MM.1S (cell line): ENCODE measurements at regions not wholly inside any gene's neighbourhood (a gene's known extent, or its start where the extent isn't known, plus 50 kb on each side); places are given as distances from the start of the nearest gene placed in this dataset.

ENCODE experiments used
- DNase-seq: peaks from one replicate; pipeline ENCODE4 v3.0.0-alpha.2; 2015
- H2AFZ ChIP-seq: fragments of 300-600 bp; sonication (generic); 2 replicates; pipeline ENCODE4 v1.6.0; 2016; ENCODE audit warnings: antibody characterized with exemption, low read length
- H3F3A ChIP-seq: fragments of 300-600 bp; sonication (generic); 2 replicates; pipeline ENCODE4 v1.6.1; 2016; ENCODE audit warnings: mild to moderate bottlenecking, antibody characterized with exemption, low read length, moderate library complexity, mixed read lengths; ENCODE audit not compliant: insufficient read depth
- H3K27ac ChIP-seq: fragments of 300-600 bp; sonication (generic); 2 replicates; pipeline ENCODE4 v1.5.1; 2016; ENCODE audit warnings: mild to moderate bottlenecking, low read length
- H3K27me3 ChIP-seq: fragments of 300-600 bp; sonication (generic); replicated peaks from 2 replicates; pipeline ENCODE4 v1.6.0; 2016; ENCODE audit warnings: low read length; ENCODE audit not compliant: insufficient read depth
- H3K36me3 ChIP-seq: fragments of 300-600 bp; sonication (generic); replicated peaks from 2 replicates; pipeline ENCODE4 v1.6.1; 2016; ENCODE audit warnings: mild to moderate bottlenecking, low read length, mixed read lengths; ENCODE audit not compliant: insufficient read depth
- H3K4me1 ChIP-seq: fragments of 300-600 bp; sonication (generic); 2 replicates; pipeline ENCODE4 v1.6.1; 2016; ENCODE audit warnings: low read length, mixed read lengths
- H3K4me2 ChIP-seq: fragments of 300-600 bp; sonication (generic); 2 replicates; pipeline ENCODE4 v1.6.0; 2016; ENCODE audit warnings: low read depth, low read length
- H3K4me3 ChIP-seq: fragments of 300-600 bp; sonication (generic); 2 replicates; pipeline ENCODE4 v1.5.1; 2016; ENCODE audit warnings: low read length, mixed read lengths
- H3K79me2 ChIP-seq: fragments of 300-600 bp; sonication (generic); 2 replicates; pipeline ENCODE4 v1.6.1; 2016; ENCODE audit warnings: mixed run types, low read length, mixed read lengths
- H3K9ac ChIP-seq: fragments of 300-600 bp; sonication (generic); 2 replicates; pipeline ENCODE4 v1.6.1; 2016; ENCODE audit warnings: low read length, mixed read lengths
- H3K9me2 ChIP-seq: fragments of 300-600 bp; sonication (generic); replicated peaks from 2 replicates; pipeline ENCODE4 v1.6.1; 2016; ENCODE audit warnings: mild to moderate bottlenecking, low read length, mixed read lengths; ENCODE audit not compliant: insufficient read depth
- H3K9me3 ChIP-seq: fragments of 300-600 bp; sonication (generic); replicated peaks from 2 replicates; pipeline ENCODE4 v1.6.1; 2016; ENCODE audit warnings: mild to moderate bottlenecking, low read length, mixed read lengths; ENCODE audit not compliant: insufficient read depth
- H4K20me1 ChIP-seq: fragments of 300-600 bp; sonication (generic); 2 replicates; pipeline ENCODE4 v1.6.1; 2016; ENCODE audit warnings: mild to moderate bottlenecking, low read length, moderate library complexity, mixed read lengths; ENCODE audit not compliant: insufficient read depth
- EZH2 ChIP-seq: fragments of 300-600 bp; sonication (generic); optimal IDR thresholded peaks from 2 replicates; pipeline ENCODE3; 2017; ENCODE audit warnings: low read depth, mild to moderate bottlenecking, antibody characterized with exemption, low read length, mixed read lengths
- EZH2phosphoT487 ChIP-seq: fragments of 300-600 bp; sonication (generic); IDR thresholded peaks from 2 replicates; pipeline ENCODE4 v1.6.1; 2018; ENCODE audit warnings: antibody characterized with exemption, low read length
- TF ChIP-seq, protein P1 (sequence below): fragments of 300-600 bp; sonication (generic); IDR thresholded peaks from 2 replicates; pipeline ENCODE4 v1.5.1; 2016; ENCODE audit warnings: antibody characterized with exemption, low read length, mixed read lengths

GRCh38 chr2:220029013-220029412 is 401.6 kb downstream of the SLC4A3 start:
- Histone ChIP-seq H3K79me2 (no peaks in the 10 kb centered on the region), H3K4me3 (no peak overlapping the region), H3K9me3 (no peaks in the 10 kb centered on the region), H3K27me3 (no peaks in the 10 kb centered on the region), H3K27ac (no peak overlapping the region), H2AFZ (no peak overlapping the region), H3K9ac (no peak overlapping the region), H4K20me1 (no peaks in the 10 kb centered on the region), H3K4me2 (no peak overlapping the region), H3K36me3 (no peaks in the 10 kb centered on the region), H3F3A (no peaks in the 10 kb centered on the region), H3K4me1 (no peaks in the 10 kb centered on the region), H3K9me2 (no peaks in the 10 kb centered on the region)
- no peak for DNase-seq
- TF ChIP-seq EZH2 (no peak), EZH2phosphoT487 (no peak)
- TF ChIP-seq, protein P1, sequence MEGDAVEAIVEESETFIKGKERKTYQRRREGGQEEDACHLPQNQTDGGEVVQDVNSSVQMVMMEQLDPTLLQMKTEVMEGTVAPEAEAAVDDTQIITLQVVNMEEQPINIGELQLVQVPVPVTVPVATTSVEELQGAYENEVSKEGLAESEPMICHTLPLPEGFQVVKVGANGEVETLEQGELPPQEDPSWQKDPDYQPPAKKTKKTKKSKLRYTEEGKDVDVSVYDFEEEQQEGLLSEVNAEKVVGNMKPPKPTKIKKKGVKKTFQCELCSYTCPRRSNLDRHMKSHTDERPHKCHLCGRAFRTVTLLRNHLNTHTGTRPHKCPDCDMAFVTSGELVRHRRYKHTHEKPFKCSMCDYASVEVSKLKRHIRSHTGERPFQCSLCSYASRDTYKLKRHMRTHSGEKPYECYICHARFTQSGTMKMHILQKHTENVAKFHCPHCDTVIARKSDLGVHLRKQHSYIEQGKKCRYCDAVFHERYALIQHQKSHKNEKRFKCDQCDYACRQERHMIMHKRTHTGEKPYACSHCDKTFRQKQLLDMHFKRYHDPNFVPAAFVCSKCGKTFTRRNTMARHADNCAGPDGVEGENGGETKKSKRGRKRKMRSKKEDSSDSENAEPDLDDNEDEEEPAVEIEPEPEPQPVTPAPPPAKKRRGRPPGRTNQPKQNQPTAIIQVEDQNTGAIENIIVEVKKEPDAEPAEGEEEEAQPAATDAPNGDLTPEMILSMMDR: no peak

GRCh38 chr2:220033546-220033945 is 406.1 kb downstream of the SLC4A3 start:
- Histone ChIP-seq H3K9me3 (no peaks in the 10 kb centered on the region), H3K27ac (no peak overlapping the region), H3K36me3 (no peaks in the 10 kb centered on the region), H3F3A (no peaks in the 10 kb centered on the region), H3K9me2 (no peaks in the 10 kb centered on the region), H3K4me2 (no peak overlapping the region), H3K27me3 (no peaks in the 10 kb centered on the region), H4K20me1 (no peaks in the 10 kb centered on the region), H3K79me2 (no peaks in the 10 kb centered on the region), H3K9ac (no peak overlapping the region), H3K4me3 (no peak overlapping the region), H2AFZ (no peak overlapping the region), H3K4me1 (no peaks in the 10 kb centered on the region)
- TF ChIP-seq, protein P1: no peak
- no peak for TF ChIP-seq EZH2phosphoT487
- TF ChIP-seq EZH2: no peak
- no peak for DNase-seq

DNA sequence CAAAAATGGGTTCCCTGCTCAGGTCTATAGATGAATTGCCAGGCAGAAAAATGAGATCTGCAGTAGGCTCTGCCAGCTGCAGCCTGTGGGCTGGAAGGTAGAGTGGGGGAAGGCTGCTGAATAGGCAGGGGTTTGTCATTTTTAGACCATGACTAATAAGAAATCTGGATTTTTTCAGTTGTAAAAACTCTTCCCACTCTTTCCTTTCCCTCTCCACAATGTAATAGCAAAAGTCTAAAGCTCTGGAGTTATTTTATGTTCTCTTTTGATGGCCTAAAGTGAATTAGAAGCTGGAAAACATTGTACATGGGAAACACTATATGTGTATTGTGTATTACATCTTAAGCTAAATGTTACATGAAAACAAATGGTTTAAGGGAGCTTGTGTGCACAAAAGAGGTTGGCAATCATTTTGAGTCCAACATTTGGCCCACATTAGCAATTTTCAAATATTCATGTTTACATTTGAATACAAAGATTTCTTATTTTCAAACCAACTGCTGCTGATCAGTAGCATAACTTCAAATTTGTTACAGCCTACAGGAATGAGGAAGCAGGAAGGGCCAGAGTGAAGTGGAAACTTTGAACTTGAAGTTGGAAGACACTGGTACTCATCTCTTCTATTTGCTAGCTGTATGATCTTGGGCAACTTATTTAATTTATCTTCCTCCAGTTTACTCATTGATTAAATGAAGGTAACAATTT is 407.1 kb downstream of the SLC4A3 start:
- no peak overlapping the region for H2AFZ ChIP-seq
- TF ChIP-seq EZH2phosphoT487: no peak
- TF ChIP-seq EZH2: no peak
- TF ChIP-seq, protein P1: no peak
- no peaks in the 10 kb centered on the region for H3K4me1 ChIP-seq
- no peaks in the 10 kb centered on the region for H3F3A ChIP-seq
- DNase-seq: no peak
- no peaks in the 10 kb centered on the region for H3K9me3 ChIP-seq
- no peaks in the 10 kb centered on the region for H4K20me1 ChIP-seq
- no peak overlapping the region for H3K4me2 ChIP-seq
- H3K27ac ChIP-seq: no peak overlapping the region
- H3K36me3 ChIP-seq: no peaks in the 10 kb centered on the region
- H3K9ac ChIP-seq: no peak overlapping the region
- H3K27me3 ChIP-seq: no peaks in the 10 kb centered on the region
- H3K79me2 ChIP-seq: no peaks in the 10 kb centered on the region
- no peak overlapping the region for H3K4me3 ChIP-seq
- H3K9me2 ChIP-seq: no peaks in the 10 kb centered on the region
